Neural progenitor cell (in vitro differentiated cells): ENCODE measurements at regions not wholly inside any gene's neighbourhood (a gene's known extent, or its start where the extent isn't known, plus 50 kb on each side); places are given as distances from the start of the nearest gene placed in this dataset.

Experiments used
- CTCF ChIP-seq: fragments of 200-600 bp; sonication (generic); IDR thresholded peaks from 2 replicates; pipeline ENCODE4 v1.5.1; 2017; ENCODE audit warnings: antibody characterized with exemption, mild to moderate bottlenecking
- EZH2 ChIP-seq: fragments of 200-600 bp; sonication (generic); IDR thresholded peaks from 2 replicates; pipeline ENCODE4 v1.6.1; 2017; ENCODE audit warnings: antibody characterized with exemption, mild to moderate bottlenecking, moderate library complexity
- EZH2phosphoT487 ChIP-seq: fragments of 200-600 bp; sonication (generic); IDR thresholded peaks from 2 replicates; pipeline ENCODE4 v1.6.1; 2017; ENCODE audit warnings: antibody characterized with exemption

GRCh38 chr21:19922122-19922521, 1076.1 kb upstream of the NCAM2 start:
- TF ChIP-seq CTCF (peak; percentile 23), EZH2phosphoT487 (no peak), EZH2 (no peak)
